GM18861 (cell line): ENCODE measurements at regions not wholly inside any gene's neighbourhood (a gene's known extent, or its start where the extent isn't known, plus 50 kb on each side); places are given as distances from the start of the nearest gene placed in this dataset.

Experiments used
- ATAC-seq: cut with Tn5 transposase; IDR thresholded peaks from one replicate; pipeline ENCODE4 v1.9.1; 2021; ENCODE audit not compliant: unreplicated experiment

GRCh38 chr1:87763483-87763882 is 434.8 kb downstream of the LMO4 start:
- ATAC-seq: no peak

DNA sequence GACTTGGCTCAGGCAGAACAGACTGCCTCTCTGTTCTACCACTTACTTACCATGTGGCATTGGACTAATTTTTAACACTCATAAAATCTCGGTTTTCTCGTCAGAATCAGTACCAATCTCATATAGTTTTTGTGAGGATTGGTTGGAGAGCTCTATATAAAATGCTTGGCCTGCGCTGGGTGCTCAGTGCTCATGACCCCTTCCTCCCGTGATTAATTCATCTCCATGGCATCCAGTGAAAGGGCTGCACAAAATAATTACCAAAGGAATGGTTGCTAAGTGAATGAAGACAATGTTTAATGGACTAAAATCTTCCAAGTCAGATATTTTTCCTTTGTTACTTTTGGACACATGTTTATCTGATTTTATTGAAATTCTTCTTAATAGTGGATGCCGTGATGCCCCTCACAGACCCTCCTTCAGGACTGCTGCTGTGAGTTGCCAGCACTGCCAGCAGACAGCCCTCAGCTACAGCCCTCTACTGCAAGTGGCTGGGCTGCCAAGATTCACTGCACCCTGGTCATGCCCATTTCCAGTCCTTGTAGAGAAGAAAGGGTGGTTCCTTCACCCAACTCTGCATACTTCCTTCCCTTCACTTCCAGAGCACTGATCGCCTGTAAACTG is 436.5 kb downstream of the LMO4 start:
- no peak for ATAC-seq

DNA sequence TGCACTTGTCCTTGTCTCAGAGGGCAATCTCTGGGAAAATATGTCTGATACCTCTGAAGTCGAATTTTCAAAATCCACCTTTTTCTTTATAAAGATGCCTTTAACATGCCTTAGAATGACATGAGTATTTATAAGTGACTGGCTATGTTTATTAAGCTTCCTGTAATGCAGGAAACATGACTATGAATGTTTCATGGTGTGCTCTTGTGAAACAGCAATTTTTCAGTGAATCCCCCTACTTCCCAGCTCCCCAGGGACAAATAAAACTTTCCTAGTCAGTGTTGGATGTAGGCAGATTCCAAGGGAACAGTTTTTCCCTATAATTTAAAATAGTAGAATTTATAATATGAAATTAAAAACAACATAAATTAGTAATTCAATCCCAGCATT is 437.0 kb downstream of the LMO4 start:
- ATAC-seq: no peak

DNA sequence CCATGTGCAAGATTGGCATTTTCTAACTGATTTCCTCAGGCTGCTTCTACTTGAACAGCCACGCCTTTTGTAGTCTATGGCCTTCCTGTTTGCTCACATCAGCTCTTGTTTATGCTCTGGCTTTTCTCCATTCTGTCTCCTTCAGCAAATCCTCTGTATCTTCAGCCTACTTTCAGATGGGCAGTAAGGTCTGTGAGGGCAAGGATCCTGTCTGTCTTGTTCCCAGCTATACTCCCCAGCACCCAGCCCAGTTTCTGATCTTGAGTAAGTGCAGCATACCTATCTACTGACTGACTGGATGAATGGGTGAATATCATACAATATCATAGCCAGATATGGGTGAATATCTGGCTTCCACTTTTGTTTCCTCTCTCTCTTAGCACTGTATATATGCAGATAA is 438.1 kb downstream of the LMO4 start:
- no peak for ATAC-seq

GRCh38 chr1:87778896-87779295 is 450.2 kb downstream of the LMO4 start:
- ATAC-seq: no peak

DNA sequence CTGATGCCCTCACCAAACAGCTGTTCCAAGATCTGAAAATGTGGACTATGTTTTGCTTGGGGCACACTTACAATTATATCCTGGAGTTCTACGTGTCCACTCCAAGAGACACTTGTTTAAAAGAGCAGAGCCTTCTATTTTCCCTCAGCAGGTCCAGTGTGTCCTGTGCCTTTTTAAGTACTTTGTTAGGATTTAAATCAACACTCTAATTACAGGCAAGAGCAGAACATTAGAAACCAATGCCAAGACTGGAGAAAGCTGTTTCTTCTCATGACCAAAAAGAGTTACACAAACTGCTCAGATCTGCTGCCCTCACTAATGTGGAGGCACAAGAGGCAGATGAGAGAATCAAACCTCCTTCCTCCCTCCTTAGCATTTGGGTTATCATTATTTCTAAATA is 452.9 kb downstream of the LMO4 start:
- no peak for ATAC-seq

GRCh38 chr1:87783315-87783714 is 454.6 kb downstream of the LMO4 start:
- no peak for ATAC-seq

DNA sequence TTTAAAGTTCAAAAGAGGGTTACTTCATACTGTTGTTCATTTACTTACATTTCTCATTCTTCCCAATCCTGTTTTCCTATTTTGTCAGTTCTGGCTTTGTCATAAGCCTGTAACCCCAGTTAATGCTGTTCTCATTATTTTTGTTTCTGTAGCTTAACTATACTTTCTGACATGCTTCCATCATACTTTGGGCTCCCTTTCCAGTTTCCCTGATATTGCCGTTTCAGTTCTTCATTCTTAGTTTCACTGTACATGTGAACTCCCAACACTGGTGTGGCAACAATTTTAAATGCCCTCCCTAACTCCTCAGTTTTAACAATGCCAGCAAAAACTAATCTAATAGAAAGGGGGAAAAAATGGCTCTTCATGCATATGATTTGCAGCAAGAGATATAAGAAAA is 456.7 kb downstream of the LMO4 start:
- ATAC-seq: no peak

DNA sequence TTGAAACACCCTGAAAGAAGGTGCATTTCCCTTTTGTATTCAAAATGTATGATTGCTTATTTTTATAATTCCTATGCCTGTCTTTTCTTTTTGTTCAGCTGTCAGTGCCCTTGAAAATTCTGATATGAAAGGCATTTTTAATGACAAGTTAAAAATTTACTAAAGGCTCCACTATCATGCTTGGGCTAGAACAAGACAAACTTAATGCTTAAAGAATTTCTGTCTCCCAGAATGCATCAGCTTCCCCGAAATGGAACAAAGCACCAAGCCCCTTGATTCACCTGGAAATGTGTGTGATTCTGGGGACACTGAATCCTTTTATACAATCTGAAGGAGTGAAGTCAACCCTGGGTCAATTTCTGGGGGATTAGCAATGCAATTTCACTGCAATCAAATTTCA is 457.5 kb downstream of the LMO4 start:
- ATAC-seq: no peak

DNA sequence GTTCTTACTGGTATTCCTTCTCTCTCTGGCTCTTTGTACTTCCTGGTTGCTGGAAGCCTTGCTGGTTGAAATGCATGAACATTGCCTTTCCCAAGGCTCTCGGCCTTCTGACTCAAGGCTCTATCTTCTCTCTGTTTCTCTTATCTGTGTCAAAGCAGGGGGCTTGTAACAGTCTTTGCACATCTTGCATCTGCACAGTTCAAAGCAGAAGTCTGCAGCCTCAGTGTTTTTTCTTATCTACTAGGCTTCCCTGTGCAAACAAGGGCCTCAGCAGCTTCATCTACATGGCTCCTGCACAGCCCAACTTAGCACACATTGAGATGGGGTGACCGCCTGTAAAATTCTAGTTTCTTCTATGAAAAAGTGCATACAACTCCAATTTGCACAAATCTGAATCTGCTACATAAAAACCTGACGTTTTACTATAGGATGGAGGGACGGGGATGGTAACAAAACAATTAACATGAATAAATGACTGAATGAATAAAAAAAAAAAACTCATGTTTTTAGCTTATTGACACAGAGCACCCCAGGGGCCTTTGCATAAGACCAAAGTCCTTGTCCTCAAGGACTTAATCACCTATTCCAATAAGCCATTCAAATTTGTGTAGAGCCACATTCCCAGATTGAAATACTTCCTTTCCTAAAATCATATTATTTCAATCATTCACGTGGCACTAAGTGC is 458.3 kb downstream of the LMO4 start:
- ATAC-seq: no peak

DNA sequence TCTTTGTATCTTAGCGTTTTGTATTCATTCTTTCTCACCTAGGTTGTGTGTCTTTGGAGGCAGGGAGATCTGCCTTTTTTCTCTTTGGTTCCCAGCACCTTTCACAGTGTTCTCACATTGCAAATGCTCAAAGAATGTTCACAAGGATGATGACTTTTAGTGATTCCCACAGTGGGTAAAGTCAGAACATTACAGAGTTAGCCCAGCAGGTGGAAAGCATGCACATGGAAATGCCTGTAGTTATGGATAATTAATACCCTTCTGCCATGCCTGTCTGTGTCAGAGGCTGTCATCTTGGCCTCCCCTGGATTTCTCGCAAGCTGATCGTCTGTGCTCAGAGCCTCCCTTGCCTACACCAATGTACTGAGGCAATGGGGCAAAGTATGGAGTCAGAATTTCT is 458.9 kb downstream of the LMO4 start:
- no peak for ATAC-seq

DNA sequence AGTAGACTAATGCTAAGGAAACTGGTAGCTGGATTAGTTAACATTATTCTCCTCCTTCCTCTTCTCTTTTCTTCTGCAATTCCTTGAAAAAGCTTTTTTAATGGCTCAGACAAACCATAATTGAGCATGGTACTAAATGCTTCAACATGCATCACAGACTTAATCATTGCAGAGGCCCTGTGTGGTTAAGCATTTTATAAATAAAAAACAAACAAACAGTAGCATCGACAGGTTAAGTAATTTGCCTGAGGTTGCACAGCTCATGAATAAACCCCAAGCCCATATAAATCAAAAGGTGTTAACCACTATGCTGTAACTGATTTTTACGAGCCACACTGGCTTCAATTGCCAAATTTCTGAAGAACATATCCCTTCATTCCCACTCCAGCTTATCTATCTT is 462.1 kb downstream of the LMO4 start:
- ATAC-seq: no peak

DNA sequence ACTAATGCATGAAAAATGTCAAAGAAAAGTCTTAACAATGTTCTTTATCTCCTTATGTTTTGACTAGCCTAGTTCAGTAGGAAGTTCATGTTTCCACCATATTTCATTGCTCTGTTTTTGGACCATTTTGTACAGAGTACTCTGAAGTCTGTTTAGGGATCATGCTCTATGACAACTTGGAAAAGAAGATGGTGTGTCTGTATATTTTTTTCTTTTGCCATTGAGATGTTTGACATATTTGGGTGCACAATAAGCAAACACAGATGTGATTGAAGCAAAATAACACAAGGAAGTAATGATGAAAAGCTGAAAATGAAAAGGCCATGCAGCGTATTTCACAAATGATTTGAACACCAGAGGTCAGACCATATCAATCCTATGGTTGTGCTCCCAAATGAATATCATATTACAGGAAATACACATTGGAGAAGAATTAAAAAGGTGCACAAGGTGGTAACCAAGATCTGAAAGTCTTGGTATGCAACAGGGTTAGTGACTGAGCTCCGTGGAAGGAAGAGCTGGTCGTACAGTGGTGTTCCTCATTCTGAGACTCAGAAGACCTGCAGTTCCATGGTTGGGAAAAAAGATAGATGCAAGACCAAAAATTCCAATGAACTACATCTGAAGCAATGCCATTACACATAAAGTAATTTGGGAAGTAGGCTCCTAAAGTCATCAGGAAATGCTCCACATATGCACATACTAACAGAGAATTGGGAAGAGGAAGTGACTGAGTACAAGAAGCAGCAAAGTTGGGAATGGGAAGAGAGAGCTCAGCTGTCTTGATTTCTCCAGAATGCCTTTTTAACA is 463.5 kb downstream of the LMO4 start:
- ATAC-seq: no peak

GRCh38 chr1:87794788-87795614 is 466.3 kb downstream of the LMO4 start:
- ATAC-seq: no peak

- ATAC-seq: no peak
Observed at GRCh38 chr1:87795615-87796337, 467.1 kb downstream of the LMO4 start.

- ATAC-seq: no peak
Observed at GRCh38 chr1:87796471-87796901, 467.8 kb downstream of the LMO4 start.

DNA sequence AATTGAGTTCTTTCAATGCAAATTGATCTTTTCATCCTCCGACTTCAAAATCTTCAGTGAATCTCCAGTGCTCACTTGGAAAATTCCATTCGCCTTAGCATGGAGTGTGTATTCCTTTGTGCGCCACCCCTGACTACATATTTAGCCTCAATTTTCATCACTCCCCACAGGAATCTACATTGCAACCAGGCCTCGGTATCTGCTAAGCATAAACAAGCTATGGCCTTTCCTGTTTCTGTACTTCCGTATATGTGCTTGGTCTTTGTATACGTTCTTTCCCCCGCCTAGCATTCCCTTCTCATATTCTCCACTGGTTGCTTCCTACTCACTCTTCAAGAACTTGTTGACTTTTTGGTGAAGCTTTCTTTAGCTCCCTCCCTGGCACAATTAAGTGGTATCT is 470.8 kb downstream of the LMO4 start:
- ATAC-seq: no peak

GRCh38 chr1:87800006-87800405 is 471.3 kb downstream of the LMO4 start:
- ATAC-seq: no peak

GRCh38 chr1:87803375-87803774 is 474.7 kb downstream of the LMO4 start:
- no peak for ATAC-seq

GRCh38 chr1:87804128-87804527 is 475.4 kb downstream of the LMO4 start:
- no peak for ATAC-seq
